Muscle of leg (tissue), 3 donors: ENCODE measurements at regions not wholly inside any gene's neighbourhood (a gene's known extent, or its start where the extent isn't known, plus 50 kb on each side); places are given as distances from the start of the nearest gene placed in this dataset.

ENCODE experiments used
- DNase-seq: peaks from one replicate; pipeline ENCODE4 v3.0.0; 2013
- H3K27ac ChIP-seq: one replicate; pipeline ENCODE4 v1.5.1; 2013; ENCODE audit warnings: mild to moderate bottlenecking, low read length, control low read depth
- H3K27me3 ChIP-seq: one replicate; pipeline ENCODE4 v1.6.1; 2013; ENCODE audit warnings: low read length; ENCODE audit not compliant: control insufficient read depth, insufficient read depth
- H3K36me3 ChIP-seq: one replicate; pipeline ENCODE4 v1.6.1; 2013; ENCODE audit warnings: low read length; ENCODE audit not compliant: control insufficient read depth, insufficient read depth
- H3K4me1 ChIP-seq: one replicate; pipeline ENCODE4 v1.6.1; 2013; ENCODE audit warnings: low read length; ENCODE audit not compliant: control insufficient read depth, insufficient read depth
- H3K4me3 ChIP-seq: one replicate; pipeline ENCODE4 v1.5.1; 2013; ENCODE audit warnings: low read length, control low read depth
- H3K9me3 ChIP-seq: replicated peaks from 2 replicates; pipeline ENCODE4 v1.6.1; 2013; ENCODE audit warnings: low read depth, low read length; ENCODE audit not compliant: control insufficient read depth
- WGBS: methylation state at CpG from one replicate; pipeline ENCODE4 v1.1.5; 2013; ENCODE audit warnings: missing lambda C conversion rate; ENCODE audit not compliant: insufficient coverage; 5-methylcytosine and 5-hydroxymethylcytosine counted together

- peaks cover 16% of the 10 kb centered on the region for H3K4me1 ChIP-seq
- 85% methylated on average over 4 of the region's 7 CpGs for WGBS
These were observed 117.4 kb upstream of the HDGFL1 start for GRCh38 chr6:22451962-22452361.

GRCh38 chr6:22455378-22455777 lies 114.0 kb upstream of the HDGFL1 start:
- Histone ChIP-seq H3K36me3 (no peaks in the 10 kb centered on the region), H3K27ac (no peak overlapping the region), H3K9me3 (no peaks in the 10 kb centered on the region), H3K4me1 (no peaks in the 10 kb centered on the region), H3K4me3 (no peak overlapping the region), H3K27me3 (no peaks in the 10 kb centered on the region)
- DNase-seq = no peak
- WGBS = no CpG with 5 or more reads among the region's 1 CpG

More at GRCh38 chr6:22451962-22452361, 117.4 kb upstream of the HDGFL1 start:
- no peaks in the 10 kb centered on the region for H3K27me3 ChIP-seq
- no peak overlapping the region for H3K4me3 ChIP-seq
- H3K9me3 ChIP-seq = no peaks in the 10 kb centered on the region
- no peaks in the 10 kb centered on the region for H3K36me3 ChIP-seq
- H3K27ac ChIP-seq = no peak overlapping the region
- no peak for DNase-seq

GRCh38 chr6:22457996-22458395 lies 111.4 kb upstream of the HDGFL1 start:
- Histone ChIP-seq H3K27ac (no peak overlapping the region), H3K27me3 (no peaks in the 10 kb centered on the region), H3K36me3 (no peaks in the 10 kb centered on the region), H3K9me3 (no peaks in the 10 kb centered on the region), H3K4me1 (no peaks in the 10 kb centered on the region), H3K4me3 (no peak overlapping the region)
- WGBS = no CpG with 5 or more reads among the region's 1 CpG
- no peak for DNase-seq

GRCh38 chr6:22466665-22467245 lies 102.6 kb upstream of the HDGFL1 start:
- Histone ChIP-seq H3K9me3 (no peaks in the 10 kb centered on the region), H3K4me3 (no peak overlapping the region), H3K36me3 (no peaks in the 10 kb centered on the region), H3K27me3 (no peaks in the 10 kb centered on the region), H3K27ac (no peak overlapping the region), H3K4me1 (peaks cover 15% of the 10 kb centered on the region)
- DNase-seq = no peak
- WGBS = 100% methylated on average over 3 of the region's 4 CpGs

GRCh38 chr6:22467645-22468044 lies 101.7 kb upstream of the HDGFL1 start:
- 86% methylated on average over 2 of the region's 3 CpGs for WGBS
- Histone ChIP-seq H3K27ac (no peak overlapping the region), H3K9me3 (no peaks in the 10 kb centered on the region), H3K4me3 (no peak overlapping the region), H3K27me3 (no peaks in the 10 kb centered on the region), H3K4me1 (peaks cover 17% of the 10 kb centered on the region), H3K36me3 (no peaks in the 10 kb centered on the region)
- no peak for DNase-seq

GRCh38 chr6:22468256-22468965 lies 101.0 kb upstream of the HDGFL1 start:
- Histone ChIP-seq H3K4me1 (peaks cover 17% of the 10 kb centered on the region), H3K36me3 (no peaks in the 10 kb centered on the region), H3K27ac (no peak overlapping the region), H3K27me3 (no peaks in the 10 kb centered on the region), H3K4me3 (no peak overlapping the region), H3K9me3 (no peaks in the 10 kb centered on the region)
- DNase-seq = peak; percentile 36
- no CpG with 5 or more reads among the region's 2 CpGs for WGBS

GRCh38 chr6:22470454-22471131 lies 98.8 kb upstream of the HDGFL1 start:
- Histone ChIP-seq H3K27ac (peak overlapping the region; percentile 47), H3K4me3 (no peak overlapping the region), H3K4me1 (peaks cover 17% of the 10 kb centered on the region), H3K27me3 (no peaks in the 10 kb centered on the region), H3K9me3 (no peaks in the 10 kb centered on the region), H3K36me3 (no peaks in the 10 kb centered on the region)
- WGBS = 79% methylated on average over 4 of the region's 7 CpGs
- no peak for DNase-seq

GRCh38 chr6:22471132-22471690 lies 98.2 kb upstream of the HDGFL1 start:
- DNase-seq = peak; percentile 80
- Histone ChIP-seq H3K4me1 (peaks cover 17% of the 10 kb centered on the region), H3K36me3 (no peaks in the 10 kb centered on the region), H3K4me3 (no peak overlapping the region), H3K27me3 (no peaks in the 10 kb centered on the region), H3K9me3 (no peaks in the 10 kb centered on the region), H3K27ac (peak overlapping the region; percentile 47)
- WGBS = no CpG with 5 or more reads among the region's 4 CpGs

- Histone ChIP-seq H3K27me3 (no peaks in the 10 kb centered on the region), H3K4me3 (no peak overlapping the region), H3K9me3 (no peaks in the 10 kb centered on the region), H3K4me1 (peaks cover 17% of the 10 kb centered on the region), H3K36me3 (no peaks in the 10 kb centered on the region), H3K27ac (peak overlapping the region; percentile 47)
- peak; percentile 25 for DNase-seq
- WGBS = 33% methylated on average over 1 of the region's 4 CpGs
These were observed 97.6 kb upstream of the HDGFL1 start for GRCh38 chr6:22471746-22472145.

- no peak for DNase-seq
- Histone ChIP-seq H3K9me3 (no peaks in the 10 kb centered on the region), H3K4me3 (no peak overlapping the region), H3K36me3 (no peaks in the 10 kb centered on the region), H3K27ac (no peak overlapping the region), H3K4me1 (peaks cover 17% of the 10 kb centered on the region), H3K27me3 (no peaks in the 10 kb centered on the region)
- WGBS = 76% methylated on average over 4 of the region's 7 CpGs
These were observed 95.2 kb upstream of the HDGFL1 start for GRCh38 chr6:22473991-22474682.
